Stimulated activated CD4-positive, alpha-beta T cell treated with anti-CD3 and anti-CD28 coated beads, Interleukin-4, amount 100 ng/mL, for 24 hours (primary cell): ENCODE measurements at regions not wholly inside any gene's neighbourhood (a gene's known extent, or its start where the extent isn't known, plus 50 kb on each side); places are given as distances from the start of the nearest gene placed in this dataset.
"Not testable (repeated sequence)": the region's sequence is repeated elsewhere in the genome, so short reads cannot be mapped to it uniquely, and the experiment has no call there.

Experiments used
- DNase-seq: peaks from one replicate; pipeline ENCODE4 v3.0.0-alpha.2; 2020

- DNase-seq, result no peak
These were observed 96.4 kb upstream of the SMAD3 start for GRCh38 chr15:66968806-66969596.

- not testable (repeated sequence) for DNase-seq
These were observed 91.3 kb upstream of the SMAD3 start for GRCh38 chr15:66974131-66974530.

GRCh38 chr15:66976106-66976640 is 89.2 kb upstream of the SMAD3 start:
- not testable (repeated sequence) for DNase-seq

DNA sequence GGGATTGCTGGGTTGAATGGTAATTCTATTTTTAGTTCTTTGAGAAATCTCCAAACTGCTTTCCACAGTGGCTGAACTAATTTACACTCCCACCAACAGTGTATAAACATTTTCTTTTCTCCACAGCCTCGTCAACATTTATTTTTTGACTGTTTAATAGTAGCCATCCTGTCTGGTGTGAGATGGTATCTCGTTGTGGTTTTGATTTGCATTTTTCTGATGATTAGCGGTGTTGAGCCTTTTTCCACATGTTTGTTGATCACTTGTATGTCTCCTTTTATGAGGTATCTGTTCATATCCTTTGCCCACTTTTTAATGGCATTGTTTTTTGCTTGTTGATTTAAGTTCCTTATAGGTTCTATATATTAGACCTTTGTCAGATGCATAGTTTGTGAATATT is 85.1 kb upstream of the SMAD3 start:
- DNase-seq, result not testable (repeated sequence)

DNA sequence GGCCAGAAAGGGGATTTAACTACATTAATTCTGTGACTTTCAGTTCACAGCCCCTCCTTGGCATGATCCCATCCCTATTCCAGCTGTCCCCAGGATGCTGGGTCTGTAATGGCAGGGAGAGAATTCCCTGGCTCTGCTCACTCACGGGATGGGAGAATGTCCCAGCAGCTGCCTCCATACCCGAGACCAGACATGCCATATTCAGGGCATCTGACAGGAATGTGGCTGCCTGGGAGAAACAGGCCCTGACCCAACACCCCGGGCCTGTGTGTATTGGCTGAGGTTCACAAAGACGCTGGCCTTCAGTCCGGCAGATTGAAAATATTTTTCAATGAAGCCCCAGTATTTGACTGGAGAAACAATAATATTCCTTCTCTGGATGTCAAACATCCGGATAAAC is 83.6 kb upstream of the SMAD3 start:
- DNase-seq, result no peak

DNA sequence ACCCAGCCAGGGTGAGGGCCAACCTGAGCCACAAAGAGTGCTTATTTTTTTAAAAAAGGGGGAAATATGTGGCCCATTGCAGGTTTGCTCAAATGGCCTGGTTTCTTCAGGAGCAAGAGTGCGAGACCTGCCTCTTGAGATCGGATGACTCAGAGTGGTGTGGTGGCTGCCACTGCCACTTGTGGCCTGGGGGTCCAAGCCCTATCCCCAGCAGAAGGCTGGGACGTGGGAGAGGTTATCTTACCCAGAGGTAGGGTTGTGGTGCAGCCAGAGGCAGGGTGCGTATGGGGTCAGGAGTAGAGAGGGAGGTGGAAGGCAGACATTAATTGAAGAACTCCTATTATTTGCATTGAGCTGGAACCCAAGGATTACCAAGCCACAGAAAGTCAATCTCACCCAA is 83.2 kb upstream of the SMAD3 start:
- no peak for DNase-seq

- DNase-seq, result no peak
These were observed 82.6 kb upstream of the SMAD3 start for GRCh38 chr15:66982816-66983215.

DNA sequence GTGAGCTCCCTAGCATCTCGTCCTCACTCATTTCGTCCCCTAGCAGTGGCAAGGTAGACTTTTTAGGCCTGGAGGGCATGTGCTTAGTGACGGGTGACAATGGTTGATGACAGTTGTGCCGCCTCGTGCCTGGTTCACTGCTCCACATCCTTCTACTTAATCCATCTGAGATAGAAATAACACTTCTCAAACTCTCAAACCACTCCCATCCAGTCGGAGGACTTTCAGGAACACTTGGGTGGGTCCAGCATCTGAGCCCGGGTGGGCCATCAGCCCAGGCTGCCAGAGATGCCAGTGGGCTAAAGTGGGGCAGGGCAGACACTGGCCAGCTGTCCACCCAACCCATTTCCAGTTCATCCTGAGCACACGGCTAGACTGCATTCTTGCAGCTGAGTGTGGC is 79.7 kb upstream of the SMAD3 start:
- no peak for DNase-seq

GRCh38 chr15:66986951-66987350 is 78.5 kb upstream of the SMAD3 start:
- DNase-seq, result no peak

DNA sequence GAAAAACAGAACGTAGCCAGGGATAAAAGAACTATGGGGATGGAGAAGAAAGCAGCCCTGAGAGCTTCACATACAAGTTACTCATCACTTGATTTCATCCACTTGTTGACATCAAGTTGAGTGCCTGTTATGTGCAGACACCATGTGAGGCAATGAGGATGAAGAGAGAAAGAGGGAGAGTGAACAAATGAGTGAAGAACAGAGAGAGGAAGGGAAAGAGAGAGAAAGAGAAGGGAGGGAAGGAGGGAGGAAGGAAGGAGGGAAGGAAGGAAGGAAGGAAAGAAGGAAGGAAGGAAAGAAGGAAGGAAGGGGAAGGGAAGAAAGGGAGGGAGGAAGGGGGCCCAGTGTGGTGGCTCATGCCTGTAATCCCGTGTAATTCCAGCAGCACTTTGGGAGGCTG is 72.3 kb upstream of the SMAD3 start:
- no peak for DNase-seq

DNA sequence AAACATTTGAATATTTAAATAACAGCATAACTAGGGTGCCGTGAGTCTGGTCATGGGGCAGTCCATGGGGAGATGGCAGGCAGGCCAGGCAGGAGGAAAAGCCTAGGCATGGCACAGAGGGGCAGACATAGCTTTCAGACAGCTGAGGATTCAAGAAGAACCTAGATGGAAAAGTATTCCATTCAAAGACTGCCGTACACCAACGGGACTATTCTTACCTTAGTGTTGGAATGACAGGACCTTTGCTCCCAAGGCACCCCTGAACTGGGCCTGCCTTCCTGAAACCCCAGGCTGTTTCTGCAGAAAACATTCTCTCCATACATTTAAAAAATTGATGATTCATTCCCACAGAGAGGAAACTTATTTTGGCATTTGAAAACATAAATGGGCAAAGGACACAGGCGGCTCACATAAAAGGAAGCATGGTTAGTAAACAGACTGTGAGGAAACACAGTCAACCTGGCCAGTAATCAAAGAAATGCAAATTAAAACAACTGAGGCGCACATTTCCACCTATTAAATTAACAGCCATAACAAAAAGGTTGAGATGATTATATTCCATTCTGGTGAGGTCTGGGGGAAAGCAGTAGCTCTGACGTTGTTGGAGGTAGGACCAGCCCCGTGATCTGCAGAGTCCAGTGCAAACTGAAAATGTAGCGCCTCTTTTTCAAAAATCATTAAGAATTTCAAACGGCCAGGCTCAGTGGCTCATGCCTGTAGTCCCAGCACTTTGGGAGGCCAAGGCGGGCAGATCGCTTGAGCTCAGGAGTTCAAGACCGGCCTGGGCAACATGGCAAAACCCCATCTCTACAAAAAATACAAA is 71.3 kb upstream of the SMAD3 start:
- no peak for DNase-seq

GRCh38 chr15:66994927-66995656 is 70.3 kb upstream of the SMAD3 start:
- no peak for DNase-seq

- no peak for DNase-seq
These were observed 69.3 kb upstream of the SMAD3 start for GRCh38 chr15:66996094-66996493.

DNA sequence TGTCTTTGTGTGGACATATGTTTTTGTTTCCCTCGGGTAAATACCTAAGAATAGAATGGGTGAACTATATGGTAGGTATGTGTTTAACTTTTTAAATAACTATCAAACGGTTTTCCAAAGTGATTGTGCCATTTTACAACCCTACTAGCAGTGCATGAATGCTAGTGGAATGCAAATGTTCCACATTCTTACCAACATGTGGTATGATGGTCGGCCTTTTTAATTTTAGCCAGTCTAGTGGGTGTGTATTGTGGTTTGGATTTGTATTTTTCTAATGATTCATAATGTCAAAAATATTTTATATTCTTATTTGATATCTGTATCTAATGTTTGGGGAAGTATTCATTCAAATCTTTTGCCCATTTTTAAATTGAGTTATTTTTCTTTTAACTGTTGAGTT is 68.2 kb upstream of the SMAD3 start:
- DNase-seq, result no peak

GRCh38 chr15:66998234-66998633 is 67.2 kb upstream of the SMAD3 start:
- DNase-seq, result not testable (repeated sequence)

DNA sequence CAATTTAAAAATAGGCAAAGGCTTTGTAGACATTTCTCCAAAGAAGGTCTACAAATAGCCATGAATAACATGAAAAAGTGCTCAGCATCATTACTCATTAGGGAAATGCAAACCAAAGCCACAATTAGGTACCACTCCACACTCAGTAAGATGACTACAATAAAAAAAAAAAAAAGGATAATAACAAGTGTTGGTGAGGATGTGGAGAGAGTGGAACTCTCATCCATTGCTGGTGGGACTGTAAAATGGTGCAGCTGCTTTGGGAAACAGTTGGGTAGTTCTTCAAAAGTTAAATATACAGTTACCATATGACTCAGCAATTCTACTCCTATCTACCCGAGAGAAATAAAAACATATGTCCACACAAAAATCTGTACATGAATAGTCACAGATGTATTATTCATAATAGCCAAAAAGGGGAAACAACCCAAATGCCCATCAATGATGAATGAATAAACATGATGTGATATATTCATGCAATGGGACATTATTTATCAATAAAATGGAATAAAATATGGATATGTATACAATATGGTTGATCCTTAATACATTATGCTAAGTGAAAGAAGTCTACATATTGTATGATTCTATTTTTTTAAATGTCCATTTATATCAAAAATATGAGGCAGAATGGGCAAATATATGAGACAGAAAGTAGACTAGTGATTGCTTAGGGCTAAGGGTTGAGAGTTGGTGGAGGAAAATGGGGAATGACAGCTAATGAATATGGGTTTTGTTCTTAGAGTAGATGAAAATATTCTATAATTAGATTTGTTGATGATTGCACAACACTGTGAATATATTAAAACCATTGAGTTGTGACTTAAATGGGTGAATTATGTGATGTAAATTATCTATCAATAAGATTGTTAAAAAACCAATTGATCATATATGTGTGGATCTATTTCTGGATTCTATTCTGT is 66.1 kb upstream of the SMAD3 start:
- no peak for DNase-seq

DNA sequence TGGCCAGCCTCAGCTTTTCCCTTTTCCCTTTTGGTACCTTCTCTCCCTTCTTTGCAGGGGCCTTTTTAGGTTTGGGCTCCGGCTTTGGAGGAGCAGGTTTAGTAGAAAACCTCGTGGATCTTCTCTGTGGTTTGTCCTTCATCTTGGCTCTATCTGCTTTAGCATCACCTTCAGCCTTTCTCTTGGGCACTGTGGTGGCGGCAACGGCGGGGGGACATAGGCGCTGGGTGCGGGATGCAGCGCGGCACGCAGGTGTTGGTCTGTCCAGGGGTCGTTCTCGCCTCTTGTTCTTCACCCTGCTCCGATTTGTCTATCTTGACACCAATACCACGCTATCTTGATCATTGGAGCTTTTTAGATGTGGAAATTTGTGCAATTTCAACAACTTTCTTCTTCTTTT is 64.5 kb upstream of the SMAD3 start:
- DNase-seq, result no peak

DNA sequence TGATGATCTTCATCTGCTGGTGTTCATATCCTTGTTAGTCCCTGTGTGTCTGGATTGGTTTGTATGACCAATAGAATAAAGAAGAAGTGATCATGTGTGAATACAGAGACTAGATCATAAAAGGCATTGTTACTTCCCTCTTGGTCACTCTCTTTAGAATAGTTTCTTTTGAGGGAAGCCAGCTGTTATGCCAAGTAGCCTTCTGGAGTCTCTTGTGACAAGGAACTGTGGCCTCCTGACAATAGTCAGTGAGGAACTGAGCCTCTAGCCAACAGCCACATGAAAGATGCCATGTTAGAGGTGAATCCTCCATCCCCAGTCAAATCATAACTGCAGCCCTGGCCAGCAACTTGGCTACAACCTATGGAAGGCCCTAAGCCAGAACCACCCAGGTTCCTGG is 63.0 kb upstream of the SMAD3 start:
- DNase-seq, result no peak

GRCh38 chr15:67003586-67003985 is 61.8 kb upstream of the SMAD3 start:
- DNase-seq, result no peak

- no peak for DNase-seq
These were observed 61.3 kb upstream of the SMAD3 start for GRCh38 chr15:67004142-67004541.

DNA sequence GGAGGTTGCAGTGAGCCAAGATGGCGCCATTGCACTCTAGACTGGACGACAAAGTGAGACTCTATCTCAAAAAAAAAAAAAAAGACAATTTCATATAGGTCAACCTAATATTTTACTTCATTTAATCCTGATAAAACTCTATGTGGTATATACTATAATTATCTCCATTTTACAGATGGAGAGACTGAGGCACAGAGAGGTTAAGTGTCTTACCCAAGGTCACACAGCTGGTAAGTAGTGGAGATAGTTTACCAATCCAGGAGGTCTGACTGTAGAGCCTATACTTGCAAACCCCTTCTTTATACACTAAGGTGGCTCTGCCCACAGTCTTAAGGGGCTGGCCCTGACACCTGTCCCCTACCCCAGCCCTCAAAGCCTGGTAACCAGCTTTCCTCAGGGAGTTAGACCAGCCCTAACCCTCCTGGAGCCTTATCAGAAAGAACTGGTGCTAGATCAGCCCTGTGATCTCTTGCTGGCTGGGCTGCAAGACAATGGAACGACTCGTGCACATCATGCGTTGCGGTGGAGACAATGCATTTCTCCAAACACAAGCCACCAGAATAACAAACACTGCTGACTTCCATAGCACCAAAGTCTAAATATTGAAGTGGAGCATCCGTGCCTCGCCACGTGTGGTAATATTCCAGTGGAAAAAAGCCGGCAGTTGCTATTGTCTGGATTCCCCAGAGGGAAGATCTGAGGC is 60.0 kb upstream of the SMAD3 start:
- DNase-seq, result no peak
